ENCODE measurements at regions not wholly inside any gene's neighbourhood (a gene's known extent, or its start where the extent isn't known, plus 50 kb on each side); places are given as distances from the start of the nearest gene placed in this dataset.

DNA sequence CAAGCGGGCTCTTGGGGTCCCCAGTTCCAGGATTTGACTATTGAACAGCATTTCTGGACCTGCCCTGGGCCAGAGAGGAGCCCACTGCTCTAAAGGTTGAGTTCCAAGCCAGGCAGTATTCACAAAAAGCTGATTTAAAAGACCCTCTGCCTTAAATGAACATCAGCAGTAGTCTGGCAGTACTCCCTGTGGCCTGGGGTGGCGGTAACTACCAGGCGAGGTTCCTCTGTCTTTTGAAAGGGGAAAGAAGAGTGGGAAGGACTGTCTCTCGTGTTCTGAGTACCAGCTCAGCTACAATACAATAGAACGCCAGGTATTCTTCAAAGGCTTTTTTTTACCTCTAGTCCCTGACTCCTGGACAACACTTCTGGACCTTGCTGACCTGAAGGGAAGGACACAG is 456.4 kb upstream of the TEX13C start:
- Histone ChIP-seq H3K4me2 (ENCODE audit: low read length) (no peak overlapping the region), H3K27ac (ENCODE audit: low read length) (no peak overlapping the region), H3K36me3 (ENCODE audit: low read depth, low read length) (no peaks in the 10 kb centered on the region), H3K9me2 (replicated peaks; ENCODE audit: low read length) (no peaks in the 10 kb centered on the region), H3K4me3 (ENCODE audit: low read length) (no peak overlapping the region), H4K20me1 (ENCODE audit: low read length) (no peaks in the 10 kb centered on the region), H3K9ac (ENCODE audit: low read length) (no peak overlapping the region), H3K9me3 (ENCODE audit: low read length) (no peaks in the 10 kb centered on the region), H3F3A (ENCODE audit: low read length, unreplicated experiment) (no peaks in the 10 kb centered on the region), H3K27me3 (ENCODE audit: low read length) (no peaks in the 10 kb centered on the region), H3K79me2 (ENCODE audit: low read length) (no peaks in the 10 kb centered on the region), H3K4me1 (ENCODE audit: insufficient read depth, low read length) (no peaks in the 10 kb centered on the region), H2AFZ (ENCODE audit: low read length) (no peak overlapping the region)
- intact Hi-C loops (cut with micrococcal nuclease): no loop called here
- ATAC-seq: no peak
- no peak for DNase-seq
- TF ChIP-seq, protein P1, sequence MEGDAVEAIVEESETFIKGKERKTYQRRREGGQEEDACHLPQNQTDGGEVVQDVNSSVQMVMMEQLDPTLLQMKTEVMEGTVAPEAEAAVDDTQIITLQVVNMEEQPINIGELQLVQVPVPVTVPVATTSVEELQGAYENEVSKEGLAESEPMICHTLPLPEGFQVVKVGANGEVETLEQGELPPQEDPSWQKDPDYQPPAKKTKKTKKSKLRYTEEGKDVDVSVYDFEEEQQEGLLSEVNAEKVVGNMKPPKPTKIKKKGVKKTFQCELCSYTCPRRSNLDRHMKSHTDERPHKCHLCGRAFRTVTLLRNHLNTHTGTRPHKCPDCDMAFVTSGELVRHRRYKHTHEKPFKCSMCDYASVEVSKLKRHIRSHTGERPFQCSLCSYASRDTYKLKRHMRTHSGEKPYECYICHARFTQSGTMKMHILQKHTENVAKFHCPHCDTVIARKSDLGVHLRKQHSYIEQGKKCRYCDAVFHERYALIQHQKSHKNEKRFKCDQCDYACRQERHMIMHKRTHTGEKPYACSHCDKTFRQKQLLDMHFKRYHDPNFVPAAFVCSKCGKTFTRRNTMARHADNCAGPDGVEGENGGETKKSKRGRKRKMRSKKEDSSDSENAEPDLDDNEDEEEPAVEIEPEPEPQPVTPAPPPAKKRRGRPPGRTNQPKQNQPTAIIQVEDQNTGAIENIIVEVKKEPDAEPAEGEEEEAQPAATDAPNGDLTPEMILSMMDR (conservative IDR thresholded peaks at IDR 0.05; ENCODE audit: low read depth, low read length): 0 out of 2 replicates have a peak, but pooled peaks have one; percentile 8
- no peak for TF ChIP-seq EZH2 (IDR thresholded peaks at IDR 0.05; ENCODE audit: low read length, unreplicated experiment)
- ChIA-PET POLR2A (ENCODE audit: unreplicated experiment) (no interaction called here), CTCF (no interaction called here)
- no TSS peak for BruUV-seq (replicated peaks)

DNA sequence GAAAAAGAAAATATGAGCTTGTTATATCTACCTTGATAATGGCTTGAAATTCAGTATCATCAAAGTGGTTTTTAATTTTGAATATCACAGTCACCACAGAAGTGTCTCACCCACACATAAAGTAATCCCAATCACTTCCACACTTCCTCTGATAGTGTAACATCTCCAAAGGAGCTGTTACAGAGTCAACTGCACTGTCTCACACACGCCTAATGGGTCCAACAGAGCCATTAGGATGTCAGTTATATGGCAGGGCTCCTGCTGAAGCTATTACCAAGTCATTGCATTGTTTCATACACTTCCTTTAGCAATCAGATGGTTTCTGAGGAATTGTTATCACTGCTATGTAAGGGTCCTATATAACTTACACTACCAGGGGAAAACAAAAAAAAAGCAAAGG is 432.1 kb upstream of the TEX13C start:
- no peaks in the 10 kb centered on the region for H3K27me3 ChIP-seq (ENCODE audit: low read length)
- no peaks in the 10 kb centered on the region for H3K79me2 ChIP-seq (ENCODE audit: low read length)
- no peak for TF ChIP-seq EZH2phosphoT487 (IDR thresholded peaks at IDR 0.05; ENCODE audit: borderline replicate concordance, low read length)
- TF ChIP-seq, protein P1 (conservative IDR thresholded peaks at IDR 0.05; ENCODE audit: low read depth, low read length): no peak
- TF ChIP-seq EZH2 (IDR thresholded peaks at IDR 0.05; ENCODE audit: low read length, unreplicated experiment): no peak
- H3K9me3 ChIP-seq (ENCODE audit: low read length): no peaks in the 10 kb centered on the region
- H3K4me1 ChIP-seq (ENCODE audit: insufficient read depth, low read length): no peaks in the 10 kb centered on the region
- DNase-seq: no peak
- intact Hi-C loops (cut with micrococcal nuclease): no loop called here
- ATAC-seq: no peak
- no peak overlapping the region for H3K4me3 ChIP-seq (ENCODE audit: low read length)
- CTCF ChIA-PET: no interaction called here
- H3K27ac ChIP-seq (ENCODE audit: low read length): no peak overlapping the region
- POLR2A ChIA-PET (ENCODE audit: unreplicated experiment): no interaction called here
- no peak overlapping the region for H3K9ac ChIP-seq (ENCODE audit: low read length)
- no peaks in the 10 kb centered on the region for H3K36me3 ChIP-seq (ENCODE audit: low read depth, low read length)
- no peak overlapping the region for H3K4me2 ChIP-seq (ENCODE audit: low read length)
- H2AFZ ChIP-seq (ENCODE audit: low read length): no peak overlapping the region
- BruUV-seq (replicated peaks): no TSS peak
- no peaks in the 10 kb centered on the region for H3F3A ChIP-seq (ENCODE audit: low read length, unreplicated experiment)
- no peaks in the 10 kb centered on the region for H3K9me2 ChIP-seq (replicated peaks; ENCODE audit: low read length)
- H4K20me1 ChIP-seq (ENCODE audit: low read length): no peaks in the 10 kb centered on the region

DNA sequence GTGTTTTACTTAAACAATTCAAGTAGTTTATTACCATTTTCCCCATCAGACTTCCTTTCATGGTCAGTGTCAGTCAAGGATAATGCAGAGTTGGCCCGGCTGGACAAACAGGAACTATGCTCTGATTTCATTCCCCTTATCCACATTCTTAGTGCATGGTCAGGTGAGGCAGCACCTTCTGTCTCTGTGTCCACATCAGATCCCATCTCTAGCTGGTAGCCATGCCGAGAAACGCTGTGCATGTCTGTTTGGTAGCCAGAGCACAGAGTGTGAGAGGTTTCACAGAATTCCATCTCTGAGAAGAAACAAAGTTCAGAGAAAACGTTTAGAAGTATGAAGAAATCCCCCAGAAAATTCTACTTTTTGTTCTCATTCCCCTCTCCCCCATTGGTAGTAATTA is 423.7 kb upstream of the TEX13C start:
- Histone ChIP-seq H3K36me3 (ENCODE audit: low read depth, low read length) (no peaks in the 10 kb centered on the region), H4K20me1 (ENCODE audit: low read length) (no peaks in the 10 kb centered on the region), H3K27me3 (ENCODE audit: low read length) (no peaks in the 10 kb centered on the region), H3K27ac (ENCODE audit: low read length) (no peak overlapping the region), H3K4me1 (ENCODE audit: insufficient read depth, low read length) (no peaks in the 10 kb centered on the region), H3K9me3 (ENCODE audit: low read length) (no peaks in the 10 kb centered on the region), H3K9me2 (replicated peaks; ENCODE audit: low read length) (no peaks in the 10 kb centered on the region), H3K79me2 (ENCODE audit: low read length) (no peaks in the 10 kb centered on the region), H3F3A (ENCODE audit: low read length, unreplicated experiment) (no peaks in the 10 kb centered on the region), H2AFZ (ENCODE audit: low read length) (no peak overlapping the region), H3K9ac (ENCODE audit: low read length) (no peak overlapping the region), H3K4me2 (ENCODE audit: low read length) (no peak overlapping the region), H3K4me3 (ENCODE audit: low read length) (no peak overlapping the region)
- CTCF ChIA-PET: no interaction called here
- intact Hi-C loops (cut with micrococcal nuclease): no loop called here
- POLR2A ChIA-PET (ENCODE audit: unreplicated experiment): no interaction called here
- ATAC-seq (no peak), DNase-seq (no peak)
- no TSS peak for BruUV-seq (replicated peaks)
- no peak for TF ChIP-seq EZH2phosphoT487 (IDR thresholded peaks at IDR 0.05; ENCODE audit: borderline replicate concordance, low read length)
- TF ChIP-seq, protein P1 (conservative IDR thresholded peaks at IDR 0.05; ENCODE audit: low read depth, low read length): no peak
- TF ChIP-seq EZH2 (IDR thresholded peaks at IDR 0.05; ENCODE audit: low read length, unreplicated experiment): no peak

Data from PC-3 (cell line).